ENCODE measurements at regions not wholly inside any gene's neighbourhood (a gene's known extent, or its start where the extent isn't known, plus 50 kb on each side); places are given as distances from the start of the nearest gene placed in this dataset.

- no peak for TF ChIP-seq CTCF (conservative IDR thresholded peaks at IDR 0.05; ENCODE audit: low read depth, low read length)
- no peak for TF ChIP-seq CHD1 (IDR thresholded peaks at IDR 0.05; ENCODE audit: low read depth, low read length)
- no peak for TF ChIP-seq MXI1 (IDR thresholded peaks at IDR 0.05; ENCODE audit: borderline replicate concordance, low read depth, low read length)
- TF ChIP-seq CEBPB (IDR thresholded peaks at IDR 0.05; ENCODE audit: low read depth, low read length), result no peak
These were observed 465.0 kb downstream of the SHQ1 start for GRCh38 chr3:72383230-72383629.

Measured in IMR-90 (cell line).